ENCODE measurements at regions not wholly inside any gene's neighbourhood (a gene's known extent, or its start where the extent isn't known, plus 50 kb on each side); places are given as distances from the start of the nearest gene placed in this dataset.

GRCh38 chr5:6000867-6001266, 377.5 kb downstream of the MED10 start:
- DNase-seq (ENCODE audit: low spot score), result no peak

GRCh38 chr5:5995819-5996218, 382.5 kb downstream of the MED10 start:
- DNase-seq (ENCODE audit: low spot score), result no peak

GRCh38 chr5:5986492-5987178, 391.7 kb downstream of the MED10 start:
- DNase-seq (ENCODE audit: low spot score), result no peak

GRCh38 chr5:5985332-5985731, 393.0 kb downstream of the MED10 start:
- no peak for DNase-seq (ENCODE audit: low spot score)

- DNase-seq (ENCODE audit: low spot score), result no peak
These were observed 394.9 kb downstream of the MED10 start for GRCh38 chr5:5983261-5983980.

GRCh38 chr5:5981562-5981961, 396.8 kb downstream of the MED10 start:
- no peak for DNase-seq (ENCODE audit: low spot score)

- no peak for DNase-seq (ENCODE audit: low spot score)
These were observed 397.8 kb downstream of the MED10 start for GRCh38 chr5:5980538-5980895.

- no peak for DNase-seq (ENCODE audit: low spot score)
These were observed 398.4 kb downstream of the MED10 start for GRCh38 chr5:5979761-5980537.

GRCh38 chr5:5979377-5979760, 399.0 kb downstream of the MED10 start:
- DNase-seq (ENCODE audit: low spot score), result no peak

- DNase-seq (ENCODE audit: low spot score), result no peak
These were observed 399.6 kb downstream of the MED10 start for GRCh38 chr5:5978501-5979376.

- DNase-seq (ENCODE audit: low spot score), result no peak
These were observed 407.1 kb downstream of the MED10 start for GRCh38 chr5:5971203-5971602.

GRCh38 chr5:5969942-5970483, 408.3 kb downstream of the MED10 start:
- no peak for DNase-seq (ENCODE audit: low spot score)

- no peak for DNase-seq (ENCODE audit: low spot score)
These were observed 409.4 kb downstream of the MED10 start for GRCh38 chr5:5968981-5969380.

- no peak for DNase-seq (ENCODE audit: low spot score)
These were observed 410.4 kb downstream of the MED10 start for GRCh38 chr5:5967944-5968343.

- DNase-seq (ENCODE audit: low spot score), result no peak
These were observed 411.0 kb downstream of the MED10 start for GRCh38 chr5:5967373-5967772.

- DNase-seq (ENCODE audit: low spot score), result no peak
These were observed 413.2 kb downstream of the MED10 start for GRCh38 chr5:5965132-5965531.

GRCh38 chr5:5964347-5964746, 414.0 kb downstream of the MED10 start:
- DNase-seq (ENCODE audit: low spot score), result no peak

GRCh38 chr5:5957737-5958136, 420.6 kb downstream of the MED10 start:
- DNase-seq (ENCODE audit: low spot score), result no peak

- no peak for DNase-seq (ENCODE audit: low spot score)
These were observed 424.1 kb downstream of the MED10 start for GRCh38 chr5:5954275-5954598.

GRCh38 chr5:5953584-5954274, 424.6 kb downstream of the MED10 start:
- DNase-seq (ENCODE audit: low spot score), result no peak

- DNase-seq (ENCODE audit: low spot score), result no peak
These were observed 426.4 kb downstream of the MED10 start for GRCh38 chr5:5951953-5952352.
